ENCODE measurements at regions not wholly inside any gene's neighbourhood (a gene's known extent, or its start where the extent isn't known, plus 50 kb on each side); places are given as distances from the start of the nearest gene placed in this dataset.

- no peak overlapping the region for H3K27ac ChIP-seq (ENCODE audit: low read depth, low read length)
- H3K36me3 ChIP-seq (ENCODE audit: control insufficient read depth in 3 of 3, insufficient read depth in 3 of 3, low read length in 3 of 3), result no peaks in the 10 kb centered on the region
- H3K27me3 ChIP-seq (ENCODE audit: control insufficient read depth in 3 of 3, insufficient read depth in 3 of 3, low read length in 3 of 3), result no peaks in the 10 kb centered on the region
- no peak overlapping the region for H3K4me3 ChIP-seq (ENCODE audit: low read length in 3 of 3)
- no peak overlapping the region for H3K9ac ChIP-seq (ENCODE audit: low read depth in 1 of 3, low read length in 3 of 3)
- H3K9me3 ChIP-seq (ENCODE audit: control insufficient read depth in 3 of 3, low read length in 3 of 3), result no peaks in the 10 kb centered on the region
- no peaks in the 10 kb centered on the region for H3K4me1 ChIP-seq (ENCODE audit: control insufficient read depth in 3 of 3, insufficient read depth in 3 of 3, low read length in 3 of 3)
Observed at GRCh38 chr9:30800421-30800820, 1584.0 kb upstream of the ACO1 start.

- H3K27ac ChIP-seq (ENCODE audit: low read depth, low read length), result no peak overlapping the region
- H3K36me3 ChIP-seq (ENCODE audit: control insufficient read depth in 3 of 3, insufficient read depth in 3 of 3, low read length in 3 of 3), result no peaks in the 10 kb centered on the region
- H3K4me1 ChIP-seq (ENCODE audit: control insufficient read depth in 3 of 3, insufficient read depth in 3 of 3, low read length in 3 of 3), result no peaks in the 10 kb centered on the region
- H3K4me3 ChIP-seq (ENCODE audit: low read length in 3 of 3), result no peak overlapping the region
- no peaks in the 10 kb centered on the region for H3K27me3 ChIP-seq (ENCODE audit: control insufficient read depth in 3 of 3, insufficient read depth in 3 of 3, low read length in 3 of 3)
- no peaks in the 10 kb centered on the region for H3K9me3 ChIP-seq (ENCODE audit: control insufficient read depth in 3 of 3, low read length in 3 of 3)
- H3K9ac ChIP-seq (ENCODE audit: low read depth in 1 of 3, low read length in 3 of 3), result no peak overlapping the region
Observed at GRCh38 chr9:30812821-30813220, 1571.6 kb upstream of the ACO1 start.

GRCh38 chr9:30815585-30815984 lies 1568.9 kb upstream of the ACO1 start:
- Histone ChIP-seq H3K36me3 (ENCODE audit: control insufficient read depth in 3 of 3, insufficient read depth in 3 of 3, low read length in 3 of 3) (no peaks in the 10 kb centered on the region), H3K4me1 (ENCODE audit: control insufficient read depth in 3 of 3, insufficient read depth in 3 of 3, low read length in 3 of 3) (no peaks in the 10 kb centered on the region), H3K4me3 (ENCODE audit: low read length in 3 of 3) (no peak overlapping the region), H3K27me3 (ENCODE audit: control insufficient read depth in 3 of 3, insufficient read depth in 3 of 3, low read length in 3 of 3) (no peaks in the 10 kb centered on the region), H3K27ac (ENCODE audit: low read depth, low read length) (no peak overlapping the region), H3K9me3 (ENCODE audit: control insufficient read depth in 3 of 3, low read length in 3 of 3) (no peaks in the 10 kb centered on the region), H3K9ac (ENCODE audit: low read depth in 1 of 3, low read length in 3 of 3) (no peak overlapping the region)

- Histone ChIP-seq H3K4me3 (ENCODE audit: low read length in 3 of 3) (no peak overlapping the region), H3K27ac (ENCODE audit: low read depth, low read length) (no peak overlapping the region), H3K27me3 (ENCODE audit: control insufficient read depth in 3 of 3, insufficient read depth in 3 of 3, low read length in 3 of 3) (no peaks in the 10 kb centered on the region), H3K9me3 (ENCODE audit: control insufficient read depth in 3 of 3, low read length in 3 of 3) (no peaks in the 10 kb centered on the region), H3K9ac (ENCODE audit: low read depth in 1 of 3, low read length in 3 of 3) (no peak overlapping the region), H3K36me3 (ENCODE audit: control insufficient read depth in 3 of 3, insufficient read depth in 3 of 3, low read length in 3 of 3) (no peaks in the 10 kb centered on the region), H3K4me1 (ENCODE audit: control insufficient read depth in 3 of 3, insufficient read depth in 3 of 3, low read length in 3 of 3) (no peaks in the 10 kb centered on the region)
Observed at GRCh38 chr9:30845136-30845535, 1539.3 kb upstream of the ACO1 start.

GRCh38 chr9:30846651-30847050 lies 1537.8 kb upstream of the ACO1 start:
- no peaks in the 10 kb centered on the region for H3K9me3 ChIP-seq (ENCODE audit: control insufficient read depth in 3 of 3, low read length in 3 of 3)
- H3K4me3 ChIP-seq (ENCODE audit: low read length in 3 of 3), result no peak overlapping the region
- no peaks in the 10 kb centered on the region for H3K36me3 ChIP-seq (ENCODE audit: control insufficient read depth in 3 of 3, insufficient read depth in 3 of 3, low read length in 3 of 3)
- H3K4me1 ChIP-seq (ENCODE audit: control insufficient read depth in 3 of 3, insufficient read depth in 3 of 3, low read length in 3 of 3), result no peaks in the 10 kb centered on the region
- H3K9ac ChIP-seq (ENCODE audit: low read depth in 1 of 3, low read length in 3 of 3), result no peak overlapping the region
- no peaks in the 10 kb centered on the region for H3K27me3 ChIP-seq (ENCODE audit: control insufficient read depth in 3 of 3, insufficient read depth in 3 of 3, low read length in 3 of 3)
- no peak overlapping the region for H3K27ac ChIP-seq (ENCODE audit: low read depth, low read length)

- Histone ChIP-seq H3K36me3 (ENCODE audit: control insufficient read depth in 3 of 3, insufficient read depth in 3 of 3, low read length in 3 of 3) (no peaks in the 10 kb centered on the region), H3K9me3 (ENCODE audit: control insufficient read depth in 3 of 3, low read length in 3 of 3) (no peaks in the 10 kb centered on the region), H3K9ac (ENCODE audit: low read depth in 1 of 3, low read length in 3 of 3) (no peak overlapping the region)
Observed at GRCh38 chr9:30851600-30851999, 1532.8 kb upstream of the ACO1 start.

GRCh38 chr9:30900706-30901105 lies 1483.7 kb upstream of the ACO1 start:
- Histone ChIP-seq H3K36me3 (ENCODE audit: control insufficient read depth in 3 of 3, insufficient read depth in 3 of 3, low read length in 3 of 3) (no peaks in the 10 kb centered on the region), H3K9ac (ENCODE audit: low read depth in 1 of 3, low read length in 3 of 3) (no peak overlapping the region), H3K27me3 (ENCODE audit: control insufficient read depth in 3 of 3, insufficient read depth in 3 of 3, low read length in 3 of 3) (no peaks in the 10 kb centered on the region), H3K9me3 (ENCODE audit: control insufficient read depth in 3 of 3, low read length in 3 of 3) (no peaks in the 10 kb centered on the region), H3K4me1 (ENCODE audit: control insufficient read depth in 3 of 3, insufficient read depth in 3 of 3, low read length in 3 of 3) (no peaks in the 10 kb centered on the region), H3K4me3 (ENCODE audit: low read length in 3 of 3) (no peak overlapping the region), H3K27ac (ENCODE audit: low read depth, low read length) (no peak overlapping the region)

More at GRCh38 chr9:30851600-30851999, 1532.8 kb upstream of the ACO1 start:
- no peak overlapping the region for H3K4me3 ChIP-seq (ENCODE audit: low read length in 3 of 3)
- H3K27me3 ChIP-seq (ENCODE audit: control insufficient read depth in 3 of 3, insufficient read depth in 3 of 3, low read length in 3 of 3), result no peaks in the 10 kb centered on the region
- H3K4me1 ChIP-seq (ENCODE audit: control insufficient read depth in 3 of 3, insufficient read depth in 3 of 3, low read length in 3 of 3), result no peaks in the 10 kb centered on the region
- H3K27ac ChIP-seq (ENCODE audit: low read depth, low read length), result no peak overlapping the region

GRCh38 chr9:30913331-30913730 lies 1471.1 kb upstream of the ACO1 start:
- H3K4me1 ChIP-seq (ENCODE audit: control insufficient read depth in 3 of 3, insufficient read depth in 3 of 3, low read length in 3 of 3), result no peaks in the 10 kb centered on the region
- H3K36me3 ChIP-seq (ENCODE audit: control insufficient read depth in 3 of 3, insufficient read depth in 3 of 3, low read length in 3 of 3), result no peaks in the 10 kb centered on the region
- no peak overlapping the region for H3K4me3 ChIP-seq (ENCODE audit: low read length in 3 of 3)
- H3K27ac ChIP-seq (ENCODE audit: low read depth, low read length), result no peak overlapping the region
- H3K9ac ChIP-seq (ENCODE audit: low read depth in 1 of 3, low read length in 3 of 3), result no peak overlapping the region
- no peaks in the 10 kb centered on the region for H3K9me3 ChIP-seq (ENCODE audit: control insufficient read depth in 3 of 3, low read length in 3 of 3)
- no peaks in the 10 kb centered on the region for H3K27me3 ChIP-seq (ENCODE audit: control insufficient read depth in 3 of 3, insufficient read depth in 3 of 3, low read length in 3 of 3)

GRCh38 chr9:30915451-30915850 lies 1469.0 kb upstream of the ACO1 start:
- Histone ChIP-seq H3K27ac (ENCODE audit: low read depth, low read length) (no peak overlapping the region), H3K4me3 (ENCODE audit: low read length in 3 of 3) (no peak overlapping the region), H3K36me3 (ENCODE audit: control insufficient read depth in 3 of 3, insufficient read depth in 3 of 3, low read length in 3 of 3) (no peaks in the 10 kb centered on the region), H3K9me3 (ENCODE audit: control insufficient read depth in 3 of 3, low read length in 3 of 3) (no peaks in the 10 kb centered on the region), H3K9ac (ENCODE audit: low read depth in 1 of 3, low read length in 3 of 3) (no peak overlapping the region), H3K27me3 (ENCODE audit: control insufficient read depth in 3 of 3, insufficient read depth in 3 of 3, low read length in 3 of 3) (no peaks in the 10 kb centered on the region), H3K4me1 (ENCODE audit: control insufficient read depth in 3 of 3, insufficient read depth in 3 of 3, low read length in 3 of 3) (no peaks in the 10 kb centered on the region)

GRCh38 chr9:30925126-30925525 lies 1459.3 kb upstream of the ACO1 start:
- no peak overlapping the region for H3K4me3 ChIP-seq (ENCODE audit: low read length in 3 of 3)
- H3K4me1 ChIP-seq (ENCODE audit: control insufficient read depth in 3 of 3, insufficient read depth in 3 of 3, low read length in 3 of 3), result no peaks in the 10 kb centered on the region
- H3K27ac ChIP-seq (ENCODE audit: low read depth, low read length), result no peak overlapping the region
- H3K9ac ChIP-seq (ENCODE audit: low read depth in 1 of 3, low read length in 3 of 3), result no peak overlapping the region
- H3K36me3 ChIP-seq (ENCODE audit: control insufficient read depth in 3 of 3, insufficient read depth in 3 of 3, low read length in 3 of 3), result no peaks in the 10 kb centered on the region
- H3K27me3 ChIP-seq (ENCODE audit: control insufficient read depth in 3 of 3, insufficient read depth in 3 of 3, low read length in 3 of 3), result no peaks in the 10 kb centered on the region
- no peaks in the 10 kb centered on the region for H3K9me3 ChIP-seq (ENCODE audit: control insufficient read depth in 3 of 3, low read length in 3 of 3)

- Histone ChIP-seq H3K9me3 (ENCODE audit: control insufficient read depth in 3 of 3, low read length in 3 of 3) (no peaks in the 10 kb centered on the region), H3K4me1 (ENCODE audit: control insufficient read depth in 3 of 3, insufficient read depth in 3 of 3, low read length in 3 of 3) (no peaks in the 10 kb centered on the region), H3K9ac (ENCODE audit: low read depth in 1 of 3, low read length in 3 of 3) (no peak overlapping the region), H3K4me3 (ENCODE audit: low read length in 3 of 3) (no peak overlapping the region), H3K27ac (ENCODE audit: low read depth, low read length) (no peak overlapping the region), H3K27me3 (ENCODE audit: control insufficient read depth in 3 of 3, insufficient read depth in 3 of 3, low read length in 3 of 3) (no peaks in the 10 kb centered on the region), H3K36me3 (ENCODE audit: control insufficient read depth in 3 of 3, insufficient read depth in 3 of 3, low read length in 3 of 3) (no peaks in the 10 kb centered on the region)
Observed at GRCh38 chr9:30925635-30926034, 1458.8 kb upstream of the ACO1 start.

All from skeletal muscle tissue (tissue), 3 donors.